GM19397 (cell line): ENCODE measurements at regions not wholly inside any gene's neighbourhood (a gene's known extent, or its start where the extent isn't known, plus 50 kb on each side); places are given as distances from the start of the nearest gene placed in this dataset.
A peak's percentile ranks its signal among the peaks of the same experiment; 100 is the strongest.

Experiments
- ATAC-seq: cut with Tn5 transposase; IDR thresholded peaks from one replicate; pipeline ENCODE4 v1.9.1; 2021; ENCODE audit warnings: mild to moderate bottlenecking, moderate library complexity; ENCODE audit not compliant: unreplicated experiment

GRCh38 chr3:31244929-31245817 lies 287.6 kb upstream of the STT3B start:
- no peak for ATAC-seq

GRCh38 chr3:31246293-31247062 lies 286.2 kb upstream of the STT3B start:
- ATAC-seq: no peak

GRCh38 chr3:31247063-31247447 lies 285.7 kb upstream of the STT3B start:
- no peak for ATAC-seq

- peak; percentile 60 for ATAC-seq
Measured at GRCh38 chr3:31247850-31248562, 284.7 kb upstream of the STT3B start.

- ATAC-seq: peak; percentile 4
Measured at GRCh38 chr3:31248563-31248992, 284.1 kb upstream of the STT3B start.

GRCh38 chr3:31249545-31249944 lies 283.2 kb upstream of the STT3B start:
- no peak for ATAC-seq

- ATAC-seq: no peak
Measured at GRCh38 chr3:31250116-31250777, 282.5 kb upstream of the STT3B start.

- ATAC-seq: no peak
Measured at GRCh38 chr3:31251083-31251482, 281.6 kb upstream of the STT3B start.

- no peak for ATAC-seq
Measured at GRCh38 chr3:31252216-31253185, 280.2 kb upstream of the STT3B start.

GRCh38 chr3:31253782-31254181 lies 278.9 kb upstream of the STT3B start:
- no peak for ATAC-seq

GRCh38 chr3:31254483-31254882 lies 278.2 kb upstream of the STT3B start:
- no peak for ATAC-seq

GRCh38 chr3:31255007-31255581 lies 277.6 kb upstream of the STT3B start:
- no peak for ATAC-seq

GRCh38 chr3:31262201-31262600 lies 270.5 kb upstream of the STT3B start:
- ATAC-seq: no peak

- no peak for ATAC-seq
Measured at GRCh38 chr3:31263897-31264296, 268.8 kb upstream of the STT3B start.

- no peak for ATAC-seq
Measured at GRCh38 chr3:31265646-31266428, 266.9 kb upstream of the STT3B start.

GRCh38 chr3:31268868-31269267 lies 263.9 kb upstream of the STT3B start:
- ATAC-seq: no peak

GRCh38 chr3:31270010-31270409 lies 262.7 kb upstream of the STT3B start:
- no peak for ATAC-seq

- no peak for ATAC-seq
Measured at GRCh38 chr3:31274326-31275024, 258.2 kb upstream of the STT3B start.
